Lung (tissue), 11 donors: ENCODE measurements at regions not wholly inside any gene's neighbourhood (a gene's known extent, or its start where the extent isn't known, plus 50 kb on each side); places are given as distances from the start of the nearest gene placed in this dataset.

ENCODE experiments used
- ATAC-seq: fragments of 200-7000 bp; cut with Tn5 transposase; one replicate; pipeline ENCODE4 v1.9.1; 2020; ENCODE audit warnings: moderate number of reproducible peaks; ENCODE audit not compliant: insufficient read depth, low FRiP score
- DNase-seq, 3 donors: peaks; one replicate each; pipeline ENCODE4 v3.0.0-alpha.2; 2013 to 2017
- H3K27ac ChIP-seq, 2 donors: one replicate each; pipeline ENCODE4 v1.5.1; 2013; ENCODE audit warnings: mild to moderate bottlenecking in 2 of 2, moderate library complexity in 2 of 2, control low read depth in 1 of 2, inconsistent platforms in 1 of 2, low read depth in 1 of 2, low read length in 1 of 2
- H3K27me3 ChIP-seq, 3 donors: one replicate each; pipeline ENCODE4 v1.5.1; 2013; ENCODE audit warnings: low read length in 2 of 3; ENCODE audit not compliant: control insufficient read depth in 3 of 3, insufficient read depth in 3 of 3
- H3K36me3 ChIP-seq, 4 donors: one replicate each; pipeline ENCODE4 v1.5.1; 2013; ENCODE audit warnings: low read length in 4 of 4, mild to moderate bottlenecking in 1 of 4, moderate library complexity in 1 of 4; ENCODE audit not compliant: control insufficient read depth in 4 of 4, insufficient read depth in 4 of 4
- H3K4me1 ChIP-seq, 5 donors: one replicate each; pipeline ENCODE4 v1.5.1; 2013; ENCODE audit warnings: low read length in 5 of 5, mild to moderate bottlenecking in 2 of 5, moderate library complexity in 1 of 5; ENCODE audit not compliant: control insufficient read depth in 5 of 5, insufficient read depth in 5 of 5
- H3K4me3 ChIP-seq: one replicate; pipeline ENCODE4 v1.5.1; 2013; ENCODE audit warnings: mild to moderate bottlenecking, control low read depth, moderate library complexity
- H3K9ac ChIP-seq, 2 donors: one replicate each; pipeline ENCODE4 v1.5.1; 2013; ENCODE audit warnings: low read length in 2 of 2, control low read depth in 1 of 2; ENCODE audit not compliant: insufficient read depth in 1 of 2
- H3K9me3 ChIP-seq, 4 donors: one replicate each; pipeline ENCODE4 v1.5.1; 2013; ENCODE audit warnings: low read length in 3 of 4, mild to moderate bottlenecking in 1 of 4, moderate library complexity in 1 of 4; ENCODE audit not compliant: control insufficient read depth in 4 of 4, insufficient read depth in 3 of 4
- CTCF ChIP-seq: IDR thresholded peaks from 2 replicates; pipeline ENCODE4 v1.5.1; 2012; ENCODE audit warnings: mild to moderate bottlenecking; ENCODE audit errors: control extremely low read depth, extremely low read depth
- WGBS, 2 donors: extraction: QIAGEN DNeasy Blood & Tissue Kit; methylation state at CpG; one replicate each; pipeline ENCODE4 v1.1.7; 2013; 5-methylcytosine and 5-hydroxymethylcytosine counted together
- donor health status: control.
- donor health status: control.
- donor health status: Bipolar disorder and iron deficiency.
- donor health status: healthy.
- donor health status: DM: yes; HTN: yes; CAD: no.

- Histone ChIP-seq H3K36me3 (no peaks in the 10 kb centered on the region), H3K4me1 (no peaks in the 10 kb centered on the region), H3K9ac (no peak overlapping the region), H3K4me3 (no peak overlapping the region), H3K27me3 (no peaks in the 10 kb centered on the region), H3K27ac (no peak overlapping the region), H3K9me3 (peaks cover 0 to 6% (median 0%) of the 10 kb centered on the region in 4 donors)
- DNase-seq (no peak), ATAC-seq (no peak)
- WGBS, 2 donors = 69 to 76% methylated on average over 4 of the region's 4 CpGs
- TF ChIP-seq CTCF = no peak
Observed at GRCh38 chrX:128717635-128718578, 665.7 kb upstream of the ACTRT1 start.

GRCh38 chrX:128714425-128714824, 662.2 kb upstream of the ACTRT1 start:
- H3K4me3 ChIP-seq = no peak overlapping the region
- H3K9ac ChIP-seq = no peak overlapping the region
- no peaks in the 10 kb centered on the region for H3K36me3 ChIP-seq
- no peaks in the 10 kb centered on the region for H3K4me1 ChIP-seq
- no peak overlapping the region for H3K27ac ChIP-seq
- WGBS, 2 donors = 70 to 85% methylated on average over 9 of the region's 9 CpGs
- H3K9me3 ChIP-seq = peaks cover 0 to 6% (median 0%) of the 10 kb centered on the region in 4 donors
- ATAC-seq (no peak), DNase-seq (no peak)
- TF ChIP-seq CTCF = no peak
- no peaks in the 10 kb centered on the region for H3K27me3 ChIP-seq

- no peak overlapping the region for H3K9ac ChIP-seq
- ATAC-seq (no peak), DNase-seq (no peak)
- no peak overlapping the region for H3K27ac ChIP-seq
- H3K36me3 ChIP-seq = no peaks in the 10 kb centered on the region
- TF ChIP-seq CTCF = no peak
- H3K4me1 ChIP-seq = no peaks in the 10 kb centered on the region
- no peak overlapping the region for H3K4me3 ChIP-seq
- 74% methylated on average over 3 of the region's 3 CpGs for WGBS, 2 donors
- H3K9me3 ChIP-seq = no peaks in the 10 kb centered on the region
- H3K27me3 ChIP-seq = no peaks in the 10 kb centered on the region
Observed at GRCh38 chrX:128699716-128700285, 647.6 kb upstream of the ACTRT1 start.
